Stomach (tissue), 4 donors: ENCODE measurements at regions not wholly inside any gene's neighbourhood (a gene's known extent, or its start where the extent isn't known, plus 50 kb on each side); places are given as distances from the start of the nearest gene placed in this dataset.
"Not testable (repeated sequence)": the region's sequence is repeated elsewhere in the genome, so short reads cannot be mapped to it uniquely, and the experiment has no call there.

Experiments
- POLR2A ChIP-seq, 4 donors: fragments of 450-650 bp; IDR thresholded peaks; one replicate each; pipeline ENCODE4 v1.6.1; 2016; ENCODE audit warnings: antibody characterized with exemption in 4 of 4, control low read depth in 2 of 4, mild to moderate bottlenecking in 1 of 4, moderate library complexity in 1 of 4
- POLR2AphosphoS5 ChIP-seq, 3 donors: sonication (generic); formaldehyde crosslinking; IDR thresholded peaks; one replicate each; pipeline ENCODE4 v1.6.1; 2016; ENCODE audit warnings: antibody characterized with exemption in 3 of 3
- TF ChIP-seq, protein P1 (sequence below), 7 experiments: fragments of 450-650 bp in 4 of 7; fragments of 200-600 bp in 3 of 7; sonication (generic) in 3 of 7; IDR thresholded peaks; one replicate each; pipeline ENCODE4 v1.5.1; 2016 to 2019; ENCODE audit warnings: antibody characterized with exemption in 7 of 7, control low read depth in 2 of 7, mild to moderate bottlenecking in 1 of 7

DNA sequence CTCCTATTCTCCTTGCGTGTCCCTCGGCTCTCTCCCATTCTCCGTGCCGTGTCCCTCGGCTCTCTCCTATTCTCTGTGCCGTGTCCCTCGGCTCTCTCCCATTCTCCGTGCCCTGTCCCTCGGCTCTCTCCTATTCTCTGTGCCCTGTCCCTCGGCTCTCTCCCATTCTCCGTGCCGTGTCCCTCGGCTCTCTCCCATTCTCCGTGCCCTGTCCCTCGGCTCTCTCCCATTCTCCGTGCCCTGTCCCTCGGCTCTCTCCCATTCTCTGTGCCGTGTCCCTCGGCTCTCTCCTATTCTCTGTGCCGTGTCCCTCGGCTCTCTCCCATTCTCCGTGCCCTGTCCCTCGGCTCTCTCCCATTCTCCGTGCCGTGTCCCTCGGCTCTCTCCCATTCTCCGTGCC lies 94.1 kb upstream of the FRG1 start:
- TF ChIP-seq, protein P1, sequence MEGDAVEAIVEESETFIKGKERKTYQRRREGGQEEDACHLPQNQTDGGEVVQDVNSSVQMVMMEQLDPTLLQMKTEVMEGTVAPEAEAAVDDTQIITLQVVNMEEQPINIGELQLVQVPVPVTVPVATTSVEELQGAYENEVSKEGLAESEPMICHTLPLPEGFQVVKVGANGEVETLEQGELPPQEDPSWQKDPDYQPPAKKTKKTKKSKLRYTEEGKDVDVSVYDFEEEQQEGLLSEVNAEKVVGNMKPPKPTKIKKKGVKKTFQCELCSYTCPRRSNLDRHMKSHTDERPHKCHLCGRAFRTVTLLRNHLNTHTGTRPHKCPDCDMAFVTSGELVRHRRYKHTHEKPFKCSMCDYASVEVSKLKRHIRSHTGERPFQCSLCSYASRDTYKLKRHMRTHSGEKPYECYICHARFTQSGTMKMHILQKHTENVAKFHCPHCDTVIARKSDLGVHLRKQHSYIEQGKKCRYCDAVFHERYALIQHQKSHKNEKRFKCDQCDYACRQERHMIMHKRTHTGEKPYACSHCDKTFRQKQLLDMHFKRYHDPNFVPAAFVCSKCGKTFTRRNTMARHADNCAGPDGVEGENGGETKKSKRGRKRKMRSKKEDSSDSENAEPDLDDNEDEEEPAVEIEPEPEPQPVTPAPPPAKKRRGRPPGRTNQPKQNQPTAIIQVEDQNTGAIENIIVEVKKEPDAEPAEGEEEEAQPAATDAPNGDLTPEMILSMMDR (IDR thresholded peaks at IDR 0.05): not testable (repeated sequence)
- TF ChIP-seq POLR2AphosphoS5, POLR2A (IDR thresholded peaks at IDR 0.05): not testable (repeated sequence)
